Ishikawa (cell line): ENCODE measurements at regions not wholly inside any gene's neighbourhood (a gene's known extent, or its start where the extent isn't known, plus 50 kb on each side); places are given as distances from the start of the nearest gene placed in this dataset.

Source experiments
- CEBPB ChIP-seq: IDR thresholded peaks from 2 replicates; pipeline ENCODE4 v1.6.1; 2012
- CREB1 ChIP-seq: IDR thresholded peaks from 2 replicates; pipeline ENCODE4 v1.6.1; 2012; ENCODE audit warnings: low read depth
- EGR1 ChIP-seq: IDR thresholded peaks from 2 replicates; pipeline ENCODE4 v1.6.1; 2012
- EP300 ChIP-seq: IDR thresholded peaks from 2 replicates; pipeline ENCODE4 v1.6.1; 2012; ENCODE audit warnings: borderline replicate concordance
- FOXM1 ChIP-seq: IDR thresholded peaks from 2 replicates; pipeline ENCODE4 v1.6.1; 2012; ENCODE audit warnings: low read depth, borderline replicate concordance
- MAX ChIP-seq: IDR thresholded peaks from 2 replicates; pipeline ENCODE4 v1.6.1; 2012
- NFIC ChIP-seq: IDR thresholded peaks from 2 replicates; pipeline ENCODE4 v1.6.1; 2012
- RAD21 ChIP-seq: IDR thresholded peaks from 2 replicates; pipeline ENCODE4 v1.6.1; 2012; ENCODE audit warnings: low read depth
- REST ChIP-seq: IDR thresholded peaks from 2 replicates; pipeline ENCODE4 v1.6.1; 2012; ENCODE audit warnings: low read depth, mild to moderate bottlenecking
- TAF1 ChIP-seq: IDR thresholded peaks from 2 replicates; pipeline ENCODE4 v1.6.1; 2012; ENCODE audit warnings: low read depth, mild to moderate bottlenecking
- TCF12 ChIP-seq: IDR thresholded peaks from 2 replicates; pipeline ENCODE4 v1.6.1; 2012; ENCODE audit warnings: low read depth
- TEAD4 ChIP-seq: IDR thresholded peaks from 2 replicates; pipeline ENCODE4 v1.6.1; 2012
- USF1 ChIP-seq: IDR thresholded peaks from 2 replicates; pipeline ENCODE4 v1.6.1; 2012
- YY1 ChIP-seq: IDR thresholded peaks from 2 replicates; pipeline ENCODE4 v1.6.1; 2012; ENCODE audit warnings: low read depth
- ZBTB7A ChIP-seq: IDR thresholded peaks from 2 replicates; pipeline ENCODE4 v1.6.1; 2012; ENCODE audit warnings: low read depth

- no peak for TF ChIP-seq EP300
- no peak for TF ChIP-seq ZBTB7A
- no peak for TF ChIP-seq CREB1
- TF ChIP-seq FOXM1, result no peak
- TF ChIP-seq NFIC, result no peak
- no peak for TF ChIP-seq EGR1
- TF ChIP-seq TEAD4, result no peak
- no peak for TF ChIP-seq USF1
- TF ChIP-seq MAX, result no peak
- no peak for TF ChIP-seq YY1
- no peak for TF ChIP-seq TAF1
- no peak for TF ChIP-seq RAD21
- TF ChIP-seq CEBPB, result no peak
- no peak for TF ChIP-seq REST
- TF ChIP-seq TCF12, result no peak
Measured at GRCh38 chr4:155509555-155509954, 132.8 kb upstream of the MAP9 start.

GRCh38 chr4:155506745-155507144, 130.0 kb upstream of the MAP9 start:
- TF ChIP-seq CREB1 (no peak), REST (no peak), EP300 (no peak), TEAD4 (no peak)

GRCh38 chr4:155505321-155505720, 128.6 kb upstream of the MAP9 start:
- no peak for TF ChIP-seq REST
- no peak for TF ChIP-seq FOXM1
- no peak for TF ChIP-seq TAF1
- no peak for TF ChIP-seq YY1
- TF ChIP-seq RAD21, result no peak
- TF ChIP-seq MAX, result no peak
- no peak for TF ChIP-seq CREB1
- TF ChIP-seq EGR1, result no peak
- no peak for TF ChIP-seq NFIC
- TF ChIP-seq TCF12, result no peak
- TF ChIP-seq EP300, result no peak
- TF ChIP-seq TEAD4, result no peak
- TF ChIP-seq USF1, result no peak
- no peak for TF ChIP-seq ZBTB7A
- TF ChIP-seq CEBPB, result no peak

GRCh38 chr4:155497306-155497705, 120.5 kb upstream of the MAP9 start:
- TF ChIP-seq USF1 (no peak), TAF1 (no peak), CEBPB (no peak), REST (no peak), EGR1 (no peak), NFIC (no peak), RAD21 (no peak), EP300 (no peak), TCF12 (no peak), ZBTB7A (no peak), TEAD4 (no peak), MAX (no peak), CREB1 (no peak), FOXM1 (no peak), YY1 (no peak)
